ENCODE measurements at regions not wholly inside any gene's neighbourhood (a gene's known extent, or its start where the extent isn't known, plus 50 kb on each side); places are given as distances from the start of the nearest gene placed in this dataset.
A peak's percentile ranks its signal among the peaks of the same experiment; 100 is the strongest.

DNA sequence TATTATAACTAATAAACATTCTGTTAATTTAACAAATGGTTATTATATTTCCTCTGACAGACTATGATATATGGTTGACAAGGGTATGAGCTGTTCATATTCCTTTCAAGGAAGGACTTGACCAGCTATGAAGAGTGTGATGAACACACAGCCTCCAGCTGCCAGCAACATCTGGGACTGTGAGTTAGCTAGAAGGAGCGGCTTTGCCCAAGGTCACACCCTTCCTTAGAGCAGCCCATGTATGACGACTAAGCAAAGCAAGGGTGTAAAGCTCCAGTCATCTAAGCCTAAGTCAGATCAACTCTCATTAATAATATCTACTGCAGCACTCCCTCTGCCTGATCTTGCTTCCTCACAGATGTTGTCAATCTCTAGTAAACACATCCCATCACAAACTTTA, 355.4 kb downstream of the PLPP3 start:
- no peak for TF ChIP-seq CTCF (IDR thresholded peaks at IDR 0.05; ENCODE audit: insufficient read depth, low read length)
- H3K4me3 ChIP-seq (ENCODE audit: low read depth, low read length): no peak overlapping the region
- DNase-seq (ENCODE audit: low read depth): no peak

DNA sequence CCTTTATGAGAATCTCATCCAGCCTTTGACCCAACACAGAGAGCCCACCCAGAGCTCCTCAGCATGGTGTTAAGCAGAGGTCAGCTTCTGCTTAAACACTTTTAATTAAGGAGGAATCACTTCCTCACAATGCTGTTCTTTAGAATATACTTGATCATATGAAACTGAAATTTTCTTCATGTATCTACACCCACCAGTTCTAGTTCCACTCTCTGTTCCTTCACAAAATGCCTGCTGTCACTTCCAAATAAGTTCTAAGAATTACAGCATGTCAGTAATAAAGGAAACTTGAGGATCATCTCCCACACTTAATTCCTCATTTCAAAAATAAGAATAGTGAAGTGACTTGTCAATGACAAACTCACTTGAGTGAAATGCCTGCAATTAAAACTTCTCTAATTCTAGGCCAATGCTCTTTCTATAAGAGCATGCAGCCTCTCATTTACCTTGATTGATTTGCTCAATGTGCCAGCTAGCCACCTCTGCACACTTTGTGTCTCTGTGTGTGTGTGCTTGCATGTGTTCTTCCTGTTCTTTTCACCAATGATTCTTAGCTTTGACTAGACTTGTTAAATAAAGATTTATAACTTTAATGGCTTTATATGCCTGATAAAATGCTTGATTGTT, 356.3 kb downstream of the PLPP3 start:
- DNase-seq (ENCODE audit: low read depth): no peak
- H3K4me3 ChIP-seq (ENCODE audit: low read depth, low read length): no peak overlapping the region
- no peak for TF ChIP-seq CTCF (IDR thresholded peaks at IDR 0.05; ENCODE audit: insufficient read depth, low read length)

DNA sequence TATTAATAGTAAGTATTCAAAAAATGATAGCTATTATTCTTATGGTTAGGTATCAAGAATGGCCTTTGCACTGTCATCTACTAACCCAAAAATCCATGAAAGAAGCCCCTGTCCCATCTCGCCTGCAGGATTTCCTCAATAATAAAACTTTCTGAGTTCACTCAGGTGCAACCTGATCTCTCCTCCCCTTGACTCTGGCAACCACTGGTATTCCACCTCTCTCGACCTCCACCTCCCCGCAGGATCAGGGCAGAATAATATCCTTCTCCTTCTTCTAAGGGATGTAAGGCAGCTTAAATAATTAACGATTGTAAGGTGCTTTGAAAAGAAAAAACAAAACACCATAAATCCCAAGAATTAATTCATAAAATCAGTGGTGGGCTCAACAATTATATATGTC, 359.3 kb downstream of the PLPP3 start:
- H3K4me3 ChIP-seq (ENCODE audit: low read depth, low read length): no peak overlapping the region
- no peak for TF ChIP-seq CTCF (IDR thresholded peaks at IDR 0.05; ENCODE audit: insufficient read depth, low read length)
- no peak for DNase-seq (ENCODE audit: low read depth)

DNA sequence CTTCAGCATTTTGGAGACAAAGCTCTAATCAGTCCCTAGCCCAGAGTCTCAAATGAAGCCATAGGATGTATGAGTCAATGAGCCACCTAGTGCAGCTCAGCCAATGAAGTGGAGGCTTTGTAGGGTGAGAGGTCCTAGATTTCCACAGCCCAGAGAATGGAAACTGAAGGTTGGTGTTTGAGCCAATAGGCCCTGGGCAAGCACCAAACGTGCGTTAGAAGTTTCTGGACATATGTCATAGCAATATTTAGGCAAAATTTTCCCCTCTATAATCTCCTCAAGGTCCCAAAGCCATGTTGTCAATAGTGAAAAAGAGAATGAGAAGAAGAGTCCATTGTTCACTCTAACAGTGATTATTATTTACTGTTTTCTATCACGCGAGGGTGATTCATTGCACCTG, 361.3 kb downstream of the PLPP3 start:
- H3K4me3 ChIP-seq (ENCODE audit: low read depth, low read length): no peak overlapping the region
- no peak for DNase-seq (ENCODE audit: low read depth)
- TF ChIP-seq CTCF (IDR thresholded peaks at IDR 0.05; ENCODE audit: insufficient read depth, low read length): no peak

DNA sequence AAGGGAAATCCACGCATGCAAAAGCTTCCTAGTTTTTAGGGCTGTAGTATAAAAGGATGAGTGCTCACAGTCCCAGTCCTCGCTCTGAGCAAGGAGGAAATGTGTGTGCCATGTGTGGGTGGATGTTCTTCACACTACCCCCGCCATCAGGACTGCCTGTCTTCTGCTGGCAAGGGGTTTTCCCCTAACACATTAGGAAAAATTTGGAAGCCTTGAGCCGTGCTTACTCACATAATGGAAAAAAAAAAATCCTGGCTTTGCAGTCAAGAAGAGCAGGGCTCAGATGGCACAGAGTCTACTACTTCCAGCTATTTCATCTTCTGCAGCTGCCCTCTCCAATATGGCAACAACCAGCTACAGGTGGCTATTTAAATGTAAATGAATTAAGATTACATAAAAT, 363.1 kb downstream of the PLPP3 start:
- TF ChIP-seq CTCF (IDR thresholded peaks at IDR 0.05; ENCODE audit: insufficient read depth, low read length): no peak
- DNase-seq (ENCODE audit: low read depth): peak; percentile 49
- no peak overlapping the region for H3K4me3 ChIP-seq (ENCODE audit: low read depth, low read length)

GRCh38 chr1:56215771-56216170, 363.6 kb downstream of the PLPP3 start:
- no peak for TF ChIP-seq CTCF (IDR thresholded peaks at IDR 0.05; ENCODE audit: insufficient read depth, low read length)
- H3K4me3 ChIP-seq (ENCODE audit: low read depth, low read length): no peak overlapping the region
- DNase-seq (ENCODE audit: low read depth): peak; percentile 10

DNA sequence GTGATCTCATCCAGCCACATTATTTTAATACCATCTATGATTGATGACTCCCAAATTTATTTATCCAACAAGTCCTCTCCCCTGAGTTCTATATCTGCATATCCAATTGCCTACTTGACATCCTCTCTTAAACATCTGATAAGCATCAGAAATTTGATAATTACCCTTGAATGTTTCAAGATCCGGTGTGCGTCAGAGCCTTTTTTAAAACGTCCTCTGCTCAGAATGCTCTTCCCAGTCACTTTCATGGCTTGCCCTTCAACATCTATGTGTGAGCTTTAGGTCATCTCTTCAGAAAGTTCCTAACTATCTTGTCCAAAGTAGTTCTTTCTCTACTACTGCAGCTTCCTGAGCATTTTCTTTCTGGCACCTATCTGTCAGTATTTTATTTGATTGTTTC, 364.3 kb downstream of the PLPP3 start:
- DNase-seq (ENCODE audit: low read depth): no peak
- TF ChIP-seq CTCF (IDR thresholded peaks at IDR 0.05; ENCODE audit: insufficient read depth, low read length): no peak

More for the DNA sequence above, 364.3 kb downstream of the PLPP3 start:
- no peak overlapping the region for H3K4me3 ChIP-seq (ENCODE audit: low read depth, low read length)
